H1 (cell line): ENCODE measurements at regions not wholly inside any gene's neighbourhood (a gene's known extent, or its start where the extent isn't known, plus 50 kb on each side); places are given as distances from the start of the nearest gene placed in this dataset.
A peak's percentile ranks its signal among the peaks of the same experiment; 100 is the strongest.

Experiments
- CTCF ChIA-PET: fragments of 300-600 bp; sonication (Branson Sonifier 250); formaldehyde crosslinking; loops from one replicate; lab custom pipeline; 2021; ENCODE audit not compliant: partially characterized antibody; lab: Charles Lee
- POLR2A ChIA-PET: fragments of 300-600 bp; sonication (Branson Sonifier 250); formaldehyde crosslinking; loops from one replicate; lab custom pipeline; 2021; ENCODE audit warnings: inconsistent platforms; ENCODE audit not compliant: partially characterized antibody; lab: Charles Lee
- DNase-seq, 2 experiments: peaks; one replicate each; pipeline versions ENCODE4 v3.0.0 to v3.0.0-alpha.2; 2010 to 2022; ENCODE audit warnings: low spot score in 2 of 2, low read depth in 1 of 2, mixed read lengths in 1 of 2
- FAIRE-seq: peaks from 2 replicates; lab custom pipeline; 2011; peaks lifted over from hg19 to GRCh38; lab: Jason Lieb, UNC
- H2AFZ ChIP-seq: 2 replicates; pipeline ENCODE4 v1.8.1; 2012; ENCODE audit warnings: low read length, inconsistent platforms
- H2AK5ac ChIP-seq: 2 replicates; pipeline ENCODE4 v1.6.1; 2013; ENCODE audit warnings: low read depth, low read length
- H2BK120ac ChIP-seq: replicated peaks from 2 replicates; pipeline ENCODE3; 2013; ENCODE audit warnings: low read depth, low read length, inconsistent platforms
- H2BK12ac ChIP-seq: 2 replicates; pipeline ENCODE4 v1.6.1; 2013; ENCODE audit warnings: low read depth, low read length
- H2BK15ac ChIP-seq: 2 replicates; pipeline ENCODE4 v1.6.1; 2013; ENCODE audit warnings: low read length
- H2BK20ac ChIP-seq: 2 replicates; pipeline ENCODE4 v1.6.1; 2013; ENCODE audit warnings: low read length
- H2BK5ac ChIP-seq: 2 replicates; pipeline ENCODE4 v1.6.1; 2013; ENCODE audit warnings: low read depth, low read length
- H3K14ac ChIP-seq: 2 replicates; pipeline ENCODE4 v1.6.1; 2013; ENCODE audit warnings: inconsistent platforms; ENCODE audit not compliant: insufficient read length
- H3K18ac ChIP-seq: 2 replicates; pipeline ENCODE4 v1.6.1; 2013; ENCODE audit warnings: low read length; ENCODE audit errors: extremely low read depth
- H3K23ac ChIP-seq: 2 replicates; pipeline ENCODE4 v1.6.1; 2013; ENCODE audit warnings: inconsistent platforms; ENCODE audit not compliant: insufficient read length
- H3K23me2 ChIP-seq: 2 replicates; pipeline ENCODE4 v1.6.1; 2013; ENCODE audit warnings: low read depth, low read length
- H3K27ac ChIP-seq: 2 replicates; pipeline ENCODE4 v1.6.1; 2011; ENCODE audit warnings: low read depth, low read length, inconsistent platforms
- H3K27me3 ChIP-seq, 4 experiments: replicated peaks in 1 of 4; 1 replicate in 1 of 4; 2 replicates in 3 of 4; pipeline versions ENCODE4 v1.6.1 to v1.8.1; 2011 to 2013; ENCODE audit warnings: low read length in 3 of 4, mild to moderate bottlenecking in 3 of 4, inconsistent platforms in 2 of 4, mixed read lengths in 2 of 4, moderate library complexity in 1 of 4; ENCODE audit not compliant: control insufficient read depth in 3 of 4, insufficient read depth in 3 of 4; ENCODE audit errors: extremely low read depth in 1 of 4
- H3K36me3 ChIP-seq, 4 experiments: 2 replicates each; pipeline versions ENCODE4 v1.6.1 to v1.8.1; 2011 to 2013; ENCODE audit warnings: mild to moderate bottlenecking in 4 of 4, low read length in 3 of 4, moderate library complexity in 2 of 4, control low read depth in 1 of 4, inconsistent platforms in 1 of 4; ENCODE audit not compliant: insufficient read depth in 4 of 4, control insufficient read depth in 2 of 4
- H3K4ac ChIP-seq: replicated peaks from 2 replicates; pipeline ENCODE3; 2013; ENCODE audit warnings: low read length, low read depth, mixed read lengths, inconsistent platforms; ENCODE audit not compliant: insufficient read length
- H3K4me1 ChIP-seq, 4 experiments: replicated peaks in 1 of 4; 1 replicate in 1 of 4; 2 replicates in 3 of 4; pipeline versions ENCODE4 v1.6.1 to v1.8.1; 2011 to 2013; ENCODE audit warnings: low read length in 3 of 4, inconsistent platforms in 2 of 4, mixed read lengths in 1 of 4; ENCODE audit not compliant: insufficient read depth in 4 of 4, control insufficient read depth in 3 of 4
- H3K4me2 ChIP-seq, 2 experiments: 2 replicates each; pipeline versions ENCODE4 v1.6.1 to v1.8.1; 2011 to 2013; ENCODE audit warnings: low read depth in 2 of 2, low read length in 2 of 2, control low read depth in 1 of 2, inconsistent platforms in 1 of 2, mild to moderate bottlenecking in 1 of 2; ENCODE audit not compliant: insufficient read depth in 1 of 2
- H3K4me3 ChIP-seq, 4 experiments: fragments of 200-600, 300-600 bp in 1 of 4; sonication (generic), shearing (Covaris generic), sonication (Bioruptor Twin) in 1 of 4; 2 replicates each; pipeline versions ENCODE4 v1.5.1 to v1.8.1; 2011 to 2016; ENCODE audit warnings: low read length in 4 of 4, low read depth in 3 of 4, control low read depth in 2 of 4, inconsistent platforms in 2 of 4, mild to moderate bottlenecking in 2 of 4, mixed read lengths in 1 of 4, moderate library complexity in 1 of 4; ENCODE audit not compliant: insufficient read depth in 2 of 4; ENCODE audit errors: extremely low read depth in 1 of 4
- H3K56ac ChIP-seq: replicated peaks from 2 replicates; pipeline ENCODE3; 2013; ENCODE audit warnings: low read depth, mild to moderate bottlenecking, mixed read lengths, low read length, inconsistent platforms; ENCODE audit not compliant: insufficient read length
- H3K79me1 ChIP-seq: 2 replicates; pipeline ENCODE4 v1.6.1; 2013; ENCODE audit warnings: low read depth, low read length, control low read depth
- H3K79me2 ChIP-seq, 2 experiments: 2 replicates each; pipeline versions ENCODE4 v1.6.1 to v1.8.1; 2012 to 2013; ENCODE audit warnings: low read length in 2 of 2, mild to moderate bottlenecking in 2 of 2, inconsistent platforms in 1 of 2; ENCODE audit not compliant: insufficient read depth in 2 of 2, control insufficient read depth in 1 of 2
- H3K9ac ChIP-seq, 4 experiments: replicated peaks in 1 of 4; 1 replicate in 1 of 4; 2 replicates in 3 of 4; pipeline versions ENCODE4 v1.6.1 to v1.8.1; 2011 to 2013; ENCODE audit warnings: low read depth in 3 of 4, low read length in 3 of 4, control low read depth in 2 of 4, mild to moderate bottlenecking in 2 of 4, moderate library complexity in 2 of 4, inconsistent platforms in 1 of 4; ENCODE audit errors: extremely low read depth in 1 of 4
- H3K9me3 ChIP-seq, 2 experiments: 2 replicates each; pipeline versions ENCODE4 v1.6.1 to v1.8.1; 2012 to 2013; ENCODE audit warnings: mild to moderate bottlenecking in 2 of 2, moderate library complexity in 2 of 2, control low read depth in 1 of 2, inconsistent platforms in 1 of 2, low read depth in 1 of 2, low read length in 1 of 2, mixed read lengths in 1 of 2; ENCODE audit not compliant: insufficient read depth in 2 of 2
- H4K20me1 ChIP-seq, 2 experiments: replicated peaks in 1 of 2; 2 replicates each; pipeline versions ENCODE3 to v1.8.1; 2011 to 2013; ENCODE audit warnings: inconsistent platforms in 2 of 2, low read length in 2 of 2, mild to moderate bottlenecking in 1 of 2; ENCODE audit not compliant: insufficient read depth in 2 of 2, control insufficient read depth in 1 of 2
- H4K5ac ChIP-seq: 2 replicates; pipeline ENCODE4 v1.6.1; 2013; ENCODE audit warnings: low read length, low read depth, mixed read lengths, inconsistent platforms; ENCODE audit not compliant: insufficient read length
- H4K8ac ChIP-seq: 2 replicates; pipeline ENCODE4 v1.8.0; 2013; ENCODE audit warnings: mild to moderate bottlenecking, moderate library complexity, low read length, inconsistent platforms; ENCODE audit not compliant: insufficient read depth; ENCODE audit errors: extremely low read depth
- H4K91ac ChIP-seq: replicated peaks from 2 replicates; pipeline ENCODE3; 2013; ENCODE audit warnings: low read length, mixed read lengths, inconsistent platforms; ENCODE audit not compliant: insufficient read length
- TCF12 ChIP-seq: IDR thresholded peaks from 2 replicates; pipeline ENCODE4 v1.6.1; 2011; ENCODE audit warnings: low read depth, mild to moderate bottlenecking, low read length
- WGBS, 2 experiments: shearing (Covaris generic) in 1 of 2; methylation state at CpG; one replicate each; pipeline versions ENCODE4 v1.1.6 to v1.1.7; 2013 to 2015; ENCODE audit warnings: low lambda C conversion rate in 2 of 2, mixed read lengths in 2 of 2, inconsistent platforms in 1 of 2, low coverage in 1 of 2, missing lambda C conversion rate in 1 of 2; ENCODE audit not compliant: insufficient replicate concordance in 2 of 2, insufficient coverage in 1 of 2, insufficient read length in 1 of 2; ENCODE audit errors: extremely low coverage in 1 of 2, missing lambda C conversion rate in 1 of 2; 5-methylcytosine and 5-hydroxymethylcytosine counted together

DNA sequence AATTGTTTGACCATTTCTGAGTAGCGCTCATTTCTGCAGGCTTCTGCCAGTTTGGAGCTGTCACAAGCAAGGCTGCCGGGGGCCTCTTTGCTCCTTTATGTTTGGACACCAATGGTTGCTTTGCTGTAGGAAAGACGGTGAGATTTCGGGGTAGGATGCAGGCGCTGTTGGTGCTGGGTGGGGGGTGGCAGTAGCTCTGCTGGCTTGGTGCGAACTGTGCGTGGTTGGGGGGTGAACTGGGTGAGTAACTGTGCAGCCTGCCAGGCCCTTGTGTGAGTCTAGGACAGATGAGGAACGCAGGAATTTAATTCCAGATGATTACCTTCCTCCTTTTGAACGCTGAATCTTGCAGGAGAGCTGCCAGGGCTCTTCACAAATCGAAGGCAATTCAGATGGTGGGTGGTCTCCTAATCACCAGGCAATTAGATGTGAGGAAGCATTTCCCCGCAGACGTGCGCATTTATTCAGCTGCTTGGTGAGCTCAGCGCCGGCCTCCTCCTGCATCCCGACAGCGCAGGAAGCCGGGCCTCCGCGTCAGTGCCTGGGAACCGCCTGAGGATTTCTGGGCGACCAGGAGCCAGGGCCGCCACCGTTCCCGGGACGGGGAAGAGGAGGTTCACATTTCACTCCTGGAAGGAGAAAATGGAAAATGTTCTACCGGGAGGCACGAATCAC is 154.4 kb downstream of the FOXL1 start:
- Histone ChIP-seq H3K27me3 (peaks cover 0 to 7% (median 1%) of the 10 kb centered on the region in 4 experiments; a peak in 3 of 7 replicates), H3K79me2 (no peaks in the 10 kb centered on the region), H3K14ac (no peak overlapping the region), H2BK15ac (no peak overlapping the region), H2AFZ (no peak overlapping the region), H3K4ac (no peak overlapping the region), H4K91ac (no peak overlapping the region), H4K20me1 (no peaks in the 10 kb centered on the region), H2BK12ac (peak overlapping the region; percentile 75; the same call in 1 of the 2 replicates), H2BK20ac (peak overlapping the region; percentile 75; the same call in 1 of the 2 replicates), H3K56ac (no peak overlapping the region), H3K23me2 (no peaks in the 10 kb centered on the region; the same call in 1 of the 2 replicates), H3K9me3 (no peaks in the 10 kb centered on the region), H3K4me1 (peaks cover 7 to 19% (median 15%) of the 10 kb centered on the region in 4 experiments), H3K79me1 (no peaks in the 10 kb centered on the region), H3K4me3 (peak overlapping the region in 1 of 4 experiments; percentile 20; a peak in 2 of 8 replicates), H3K18ac (peak overlapping the region; percentile 51), H4K5ac (no peak overlapping the region), H3K4me2 (peak overlapping the region; percentile 42 to 56; a peak in 3 of 4 replicates), H4K8ac (peak overlapping the region; percentile 18; the same call in 1 of the 2 replicates), H2BK5ac (no peak overlapping the region; the same call in 1 of the 2 replicates), H2BK120ac (no peak overlapping the region), H3K36me3 (no peaks in the 10 kb centered on the region), H3K9ac (no peak overlapping the region), H3K23ac (no peak overlapping the region), H3K27ac (no peak overlapping the region), H2AK5ac (no peak overlapping the region)
- no peak for FAIRE-seq
- WGBS, 2 experiments, result 30% methylated on average over 28 of the region's 28 CpGs; no CpG with 5 or more reads in 1 of the 2 experiments
- POLR2A ChIA-PET, result interaction anchor here (0.9 to 1.3 kb wide), 4 partner anchors 9 to 40 kb away, joined by 3 to 5 read pairs (median 4); no protein-coding TSS in a partner anchor
- CTCF ChIA-PET, result interaction anchor here (1.2 to 1.5 kb wide), 3 partner anchors 13 to 168 kb away, joined by 3 to 4 read pairs (median 4); no protein-coding TSS in a partner anchor
- peak in 1 of 2 experiments; percentile 72 for DNase-seq
- no peak for TF ChIP-seq TCF12
